Small intestine (tissue), 7 donors: ENCODE measurements at regions not wholly inside any gene's neighbourhood (a gene's known extent, or its start where the extent isn't known, plus 50 kb on each side); places are given as distances from the start of the nearest gene placed in this dataset.
A peak's percentile ranks its signal among the peaks of the same experiment; 100 is the strongest.

ENCODE experiments used
- DNase-seq, 2 donors: peaks; one replicate each; pipeline versions ENCODE4 v3.0.0 to v3.0.0-alpha.2; 2013
- FAIRE-seq: peaks from 2 replicates; lab custom pipeline; 2012; peaks lifted over from hg19 to GRCh38; lab: Jason Lieb, UNC
- H3K27ac ChIP-seq, 3 donors: one replicate each; pipeline ENCODE4 v1.5.1; 2013; ENCODE audit warnings: low read length in 2 of 3, mild to moderate bottlenecking in 2 of 3, control low read depth in 1 of 3, inconsistent platforms in 1 of 3, low read depth in 1 of 3, moderate library complexity in 1 of 3
- H3K27me3 ChIP-seq, 3 donors: one replicate each; pipeline ENCODE4 v1.6.1; 2013; ENCODE audit warnings: low read length in 3 of 3, inconsistent platforms in 1 of 3; ENCODE audit not compliant: control insufficient read depth in 3 of 3, insufficient read depth in 3 of 3
- H3K36me3 ChIP-seq, 3 donors: one replicate each; pipeline ENCODE4 v1.6.1; 2013; ENCODE audit warnings: low read length in 3 of 3, inconsistent platforms in 1 of 3, low read depth in 1 of 3, mild to moderate bottlenecking in 1 of 3, moderate library complexity in 1 of 3; ENCODE audit not compliant: control insufficient read depth in 3 of 3, insufficient read depth in 2 of 3
- H3K4me1 ChIP-seq, 3 donors: one replicate each; pipeline ENCODE4 v1.6.1; 2013; ENCODE audit warnings: low read length in 2 of 3, inconsistent platforms in 1 of 3, low read depth in 1 of 3, mild to moderate bottlenecking in 1 of 3, moderate library complexity in 1 of 3; ENCODE audit not compliant: control insufficient read depth in 3 of 3, insufficient read depth in 2 of 3
- H3K4me3 ChIP-seq, 3 donors: one replicate each; pipeline ENCODE4 v1.5.1; 2013; ENCODE audit warnings: low read length in 3 of 3, control low read depth in 1 of 3, inconsistent platforms in 1 of 3, low read depth in 1 of 3, mild to moderate bottlenecking in 1 of 3, moderate library complexity in 1 of 3
- H3K9me3 ChIP-seq, 2 donors: one replicate each; pipeline ENCODE4 v1.6.1; 2013; ENCODE audit warnings: low read depth in 1 of 2, low read length in 1 of 2; ENCODE audit not compliant: control insufficient read depth in 2 of 2, insufficient read depth in 1 of 2
- WGBS, 3 donors: extraction: QIAGEN DNeasy Blood & Tissue Kit; methylation state at CpG; one replicate each; pipeline ENCODE4 v1.1.7; 2013; 5-methylcytosine and 5-hydroxymethylcytosine counted together
- donor health status: healthy with polysubstance abuse.
- donor health status: control.
- donor health status: control.
- donor health status: Bipolar disorder and iron deficiency.
- donor health status: healthy.

GRCh38 chr2:185132501-185133041, 534.2 kb downstream of the ZNF804A start:
- Histone ChIP-seq H3K36me3 (no peaks in the 10 kb centered on the region), H3K27me3 (no peaks in the 10 kb centered on the region), H3K9me3 (peaks cover 0 to 2% of the 10 kb centered on the region in 2 donors), H3K4me3 (no peak overlapping the region), H3K4me1 (no peaks in the 10 kb centered on the region), H3K27ac (no peak overlapping the region)
- 93 to 94% (median 94%) methylated on average over 29 to 39 of the region's 39 CpGs for WGBS, 3 donors
- DNase-seq = no peak
- FAIRE-seq = no peak

GRCh38 chr2:185137700-185138099, 539.4 kb downstream of the ZNF804A start:
- H3K27ac ChIP-seq = no peak overlapping the region
- no peaks in the 10 kb centered on the region for H3K36me3 ChIP-seq
- DNase-seq = no peak
- no peaks in the 10 kb centered on the region for H3K9me3 ChIP-seq
- FAIRE-seq = no peak
- no peak overlapping the region for H3K4me3 ChIP-seq
- H3K4me1 ChIP-seq = no peaks in the 10 kb centered on the region
- H3K27me3 ChIP-seq = no peaks in the 10 kb centered on the region

GRCh38 chr2:185142677-185143076, 544.3 kb downstream of the ZNF804A start:
- no peak for DNase-seq

GRCh38 chr2:185144159-185144919, 546.0 kb downstream of the ZNF804A start:
- Histone ChIP-seq H3K36me3 (no peaks in the 10 kb centered on the region), H3K9me3 (no peaks in the 10 kb centered on the region), H3K4me1 (no peaks in the 10 kb centered on the region), H3K4me3 (no peak overlapping the region), H3K27ac (no peak overlapping the region), H3K27me3 (no peaks in the 10 kb centered on the region)
- DNase-seq (no peak), FAIRE-seq (no peak)
- 66 to 78% (median 68%) methylated on average over 7 of the region's 7 CpGs for WGBS, 3 donors

More at GRCh38 chr2:185142677-185143076, 544.3 kb downstream of the ZNF804A start:
- H3K27ac ChIP-seq = no peak overlapping the region
- H3K27me3 ChIP-seq = no peaks in the 10 kb centered on the region
- no peaks in the 10 kb centered on the region for H3K36me3 ChIP-seq
- WGBS, 3 donors = 69 to 89% (median 78%) methylated on average over 1 of the region's 1 CpG
- no peak overlapping the region for H3K4me3 ChIP-seq
- no peaks in the 10 kb centered on the region for H3K4me1 ChIP-seq
- no peaks in the 10 kb centered on the region for H3K9me3 ChIP-seq
- FAIRE-seq = no peak

- Histone ChIP-seq H3K4me3 (no peak overlapping the region), H3K4me1 (no peaks in the 10 kb centered on the region), H3K9me3 (no peaks in the 10 kb centered on the region), H3K27ac (no peak overlapping the region), H3K27me3 (no peaks in the 10 kb centered on the region), H3K36me3 (no peaks in the 10 kb centered on the region)
- 72 to 81% (median 77%) methylated on average over 11 of the region's 11 CpGs for WGBS, 3 donors
- no peak for FAIRE-seq
- DNase-seq = no peak
These were observed 547.2 kb downstream of the ZNF804A start for GRCh38 chr2:185145316-185146121.

GRCh38 chr2:185147361-185147760, 549.0 kb downstream of the ZNF804A start:
- H3K4me3 ChIP-seq = no peak overlapping the region
- 71 to 84% (median 81%) methylated on average over 1 of the region's 1 CpG for whole genome bisulfite sequencing, 3 donors
- H3K9me3 ChIP-seq = no peaks in the 10 kb centered on the region
- no peaks in the 10 kb centered on the region for H3K36me3 ChIP-seq
- peak; percentile 15 for FAIRE-seq
- H3K4me1 ChIP-seq = no peaks in the 10 kb centered on the region
- H3K27me3 ChIP-seq = no peaks in the 10 kb centered on the region
- no peak overlapping the region for H3K27ac ChIP-seq
- no peak for DNase-seq

- H3K36me3 ChIP-seq = no peaks in the 10 kb centered on the region
- DNase-seq (no peak), FAIRE-seq (no peak)
- no peaks in the 10 kb centered on the region for H3K9me3 ChIP-seq
- H3K4me3 ChIP-seq = no peak overlapping the region
- no peaks in the 10 kb centered on the region for H3K4me1 ChIP-seq
- WGBS, 3 donors = 73 to 80% (median 76%) methylated on average over 3 of the region's 3 CpGs
- no peak overlapping the region for H3K27ac ChIP-seq
- no peaks in the 10 kb centered on the region for H3K27me3 ChIP-seq
These were observed 553.9 kb downstream of the ZNF804A start for GRCh38 chr2:185152186-185152585.

- Histone ChIP-seq H3K27me3 (no peaks in the 10 kb centered on the region), H3K4me3 (no peak overlapping the region), H3K27ac (no peak overlapping the region), H3K36me3 (no peaks in the 10 kb centered on the region), H3K9me3 (no peaks in the 10 kb centered on the region), H3K4me1 (no peaks in the 10 kb centered on the region)
- FAIRE-seq (no peak), DNase-seq (no peak)
- 85 to 89% (median 88%) methylated on average over 2 of the region's 2 CpGs for WGBS, 3 donors
These were observed 563.4 kb downstream of the ZNF804A start for GRCh38 chr2:185161701-185162100.
